ENCODE measurements at regions not wholly inside any gene's neighbourhood (a gene's known extent, or its start where the extent isn't known, plus 50 kb on each side); places are given as distances from the start of the nearest gene placed in this dataset.

GRCh38 chr15:29355477-29355876, 85.9 kb upstream of the NSMCE3 start:
- no peak for DNase-seq

DNA sequence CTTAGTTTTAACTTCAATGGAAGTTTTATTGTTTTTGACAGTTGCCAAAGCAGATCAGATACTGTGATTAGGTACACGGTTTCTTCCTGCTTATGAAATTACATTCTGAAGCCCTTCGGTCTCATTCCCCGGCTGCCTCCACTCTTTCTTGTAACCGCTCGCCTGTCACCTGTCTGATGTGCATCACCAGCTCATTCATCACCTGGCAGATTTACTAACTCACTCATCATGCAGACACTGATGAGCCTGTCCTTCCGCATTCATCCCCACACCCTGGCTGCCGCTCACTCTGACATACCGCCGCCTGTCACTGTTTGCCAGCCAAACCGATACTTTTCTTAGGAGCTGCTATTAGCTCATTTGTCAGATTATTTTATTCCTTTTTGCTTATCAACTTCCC, 82.8 kb upstream of the NSMCE3 start:
- DNase-seq: no peak

DNA sequence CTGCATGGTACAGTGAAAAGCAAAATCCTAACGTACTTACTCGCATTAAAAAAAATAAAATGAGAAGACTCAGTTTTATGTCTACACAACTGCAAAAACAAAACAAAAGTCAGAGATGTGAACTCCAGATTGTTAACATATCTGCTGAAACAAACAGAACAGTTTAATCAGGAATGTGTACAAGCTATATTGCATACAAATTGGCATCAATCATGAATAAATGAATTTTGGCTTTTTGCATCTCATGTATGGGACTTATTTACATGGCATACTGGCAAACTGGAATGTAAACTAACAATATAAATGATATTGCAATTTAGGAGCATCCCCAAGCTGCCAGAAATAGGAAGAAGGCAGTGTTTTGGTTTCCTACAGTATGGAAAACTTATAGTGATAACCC, 79.6 kb upstream of the NSMCE3 start:
- no peak for DNase-seq

- DNase-seq: no peak
Observed at GRCh38 chr15:29348336-29348914, 78.8 kb upstream of the NSMCE3 start.

DNA sequence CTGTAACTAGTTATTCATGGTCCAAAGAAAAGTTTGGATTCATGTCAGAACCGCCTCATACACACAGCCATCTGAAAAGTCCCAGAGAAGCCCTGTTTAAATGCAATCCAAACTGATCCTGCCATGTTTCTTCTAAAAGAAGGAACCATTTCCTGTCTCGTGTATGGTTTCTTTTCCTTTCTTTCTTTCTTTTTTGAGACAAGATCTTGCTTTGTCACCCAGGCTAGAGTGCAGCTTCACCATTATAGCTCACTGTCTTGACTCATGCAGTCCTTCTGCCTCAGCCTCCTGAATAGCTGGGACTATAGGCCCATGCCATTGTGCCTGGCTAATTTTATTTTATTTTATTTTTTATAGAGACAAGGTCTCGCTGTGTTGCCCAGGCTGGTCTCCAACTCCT, 77.4 kb upstream of the NSMCE3 start:
- no peak for DNase-seq

DNA sequence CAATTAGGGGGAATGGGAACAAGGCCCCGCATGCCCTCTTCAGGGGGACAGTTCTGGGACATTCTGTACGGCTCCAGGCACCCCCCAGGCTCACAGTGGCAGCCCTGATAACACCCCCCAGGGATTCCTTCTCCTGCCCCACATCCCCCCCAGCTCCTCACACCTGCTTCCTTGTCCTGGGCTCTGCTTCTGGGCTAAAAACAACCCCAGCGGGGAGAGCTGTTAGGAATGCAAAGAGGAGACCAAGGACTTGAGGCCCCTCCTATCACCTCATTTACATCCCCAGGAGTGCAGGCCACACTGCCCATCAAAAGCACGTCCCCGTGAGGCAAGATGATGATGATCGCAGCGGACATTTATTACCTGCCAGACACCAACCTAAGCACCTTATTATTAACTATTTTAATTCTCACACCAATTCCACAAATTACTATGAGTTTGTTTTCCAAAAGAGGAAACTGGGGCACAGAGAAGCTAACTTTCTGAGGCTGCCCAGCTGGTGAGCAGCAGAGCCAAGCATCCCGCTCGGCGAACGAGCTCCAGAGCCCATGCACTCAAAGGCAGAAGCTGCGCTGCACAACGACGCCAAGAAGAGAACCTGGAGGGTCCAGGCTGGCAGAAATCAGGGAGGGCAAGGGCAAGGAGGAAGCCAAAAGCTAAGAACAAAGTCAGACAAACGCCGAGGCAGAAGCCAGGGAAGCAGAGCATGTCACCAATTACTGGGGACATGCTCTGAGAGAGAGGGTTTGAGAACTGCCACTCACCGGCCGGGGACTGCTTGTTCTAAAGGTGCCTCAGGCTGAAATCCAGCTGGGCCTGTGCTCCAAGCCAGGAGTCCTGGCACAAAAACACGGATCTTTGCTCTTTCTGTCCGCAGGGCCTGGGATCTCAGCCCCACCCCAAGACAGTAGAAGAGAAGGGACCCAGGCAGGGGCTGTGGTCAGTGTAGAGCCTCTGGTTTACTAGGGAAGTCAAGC, 76.2 kb upstream of the NSMCE3 start:
- DNase-seq: no peak

DNA sequence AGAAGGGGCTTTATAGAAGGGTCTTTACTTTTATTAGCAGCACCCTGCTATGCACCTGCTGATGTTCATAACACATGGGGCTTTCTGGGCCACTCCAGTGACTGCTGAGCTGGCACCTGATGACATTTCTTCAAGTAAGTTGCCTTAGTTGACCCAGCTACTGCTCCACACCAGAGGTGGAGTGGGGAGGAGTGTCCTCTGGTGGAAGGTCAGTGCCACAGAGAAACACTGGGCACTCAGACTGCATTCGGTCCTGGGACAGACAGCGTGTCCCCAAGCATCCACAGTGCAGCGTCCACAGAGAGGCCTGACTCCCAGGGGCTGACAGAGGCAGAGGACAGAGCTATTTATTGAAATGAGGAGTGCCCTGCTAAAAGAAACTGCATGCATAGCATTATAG, 74.9 kb upstream of the NSMCE3 start:
- DNase-seq: no peak

- no peak for DNase-seq
Observed at GRCh38 chr15:29343229-29343628, 73.6 kb upstream of the NSMCE3 start.

DNA sequence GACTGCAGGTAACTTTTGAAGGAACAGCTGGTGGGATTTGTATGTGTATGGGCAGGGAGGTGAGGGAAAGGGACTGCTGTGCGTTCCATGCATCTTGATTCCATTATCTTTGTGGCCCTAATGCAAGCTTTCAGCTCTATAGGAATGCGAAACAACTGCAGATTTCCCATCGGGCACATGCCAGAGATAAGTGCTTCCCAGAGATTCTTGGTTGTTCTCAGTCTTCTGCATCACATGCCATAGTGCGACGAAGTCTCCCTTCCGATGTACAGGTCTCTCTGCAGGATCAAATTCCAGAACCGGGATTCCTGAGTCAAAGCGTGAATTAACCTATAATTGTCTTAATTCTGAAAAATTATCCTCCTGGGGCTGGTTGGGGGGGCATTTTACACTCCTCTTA, 72.6 kb upstream of the NSMCE3 start:
- no peak for DNase-seq

GRCh38 chr15:29337156-29337959, 67.7 kb upstream of the NSMCE3 start:
- DNase-seq: no peak

DNA sequence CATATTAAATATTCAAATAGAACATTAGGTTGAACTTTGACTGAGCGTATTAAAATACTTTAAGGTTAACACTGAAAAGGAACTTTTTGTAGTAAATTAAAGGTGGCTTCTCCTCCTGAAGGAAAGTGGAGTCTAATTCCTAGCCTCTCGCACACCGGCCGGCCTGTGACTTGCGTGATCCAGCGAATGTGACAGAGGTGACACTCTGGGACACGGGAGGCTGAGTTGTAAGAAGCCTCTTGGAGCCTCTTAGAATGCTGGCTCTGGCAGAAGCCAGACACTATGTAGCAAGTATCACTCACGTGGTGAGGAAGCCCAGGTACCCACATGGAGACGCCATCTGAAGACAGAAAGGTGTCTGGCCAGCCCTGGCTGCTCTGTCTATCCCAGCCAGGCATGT, 64.9 kb upstream of the NSMCE3 start:
- no peak for DNase-seq

DNA sequence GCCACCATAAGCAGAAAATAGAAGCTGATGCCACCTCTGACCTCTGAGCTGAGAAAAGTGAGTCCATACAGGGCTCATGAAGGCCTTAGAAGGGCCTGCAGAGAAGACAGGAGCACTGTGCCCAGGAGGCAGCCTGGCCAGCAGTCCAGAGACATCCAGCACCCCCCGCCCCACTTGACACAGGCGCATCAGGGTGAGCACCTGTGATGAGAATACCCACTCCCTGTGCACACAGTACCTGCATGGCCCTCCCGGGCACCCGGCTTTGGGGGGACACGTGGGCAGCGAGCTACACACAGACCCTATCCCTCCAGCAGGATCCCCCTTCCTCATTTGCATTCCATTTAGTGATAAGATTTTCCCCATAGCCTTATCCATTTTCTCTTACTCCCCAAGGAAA, 63.6 kb upstream of the NSMCE3 start:
- DNase-seq: no peak

- DNase-seq: no peak
Observed at GRCh38 chr15:29331669-29332068, 62.0 kb upstream of the NSMCE3 start.

GRCh38 chr15:29331071-29331470, 61.4 kb upstream of the NSMCE3 start:
- DNase-seq: no peak

GRCh38 chr15:29324746-29325145, 55.1 kb upstream of the NSMCE3 start:
- DNase-seq: no peak

GRCh38 chr15:29323557-29323956, 53.9 kb upstream of the NSMCE3 start:
- no peak for DNase-seq

- no peak for DNase-seq
Observed at GRCh38 chr15:29322415-29322814, 52.8 kb upstream of the NSMCE3 start.

DNA sequence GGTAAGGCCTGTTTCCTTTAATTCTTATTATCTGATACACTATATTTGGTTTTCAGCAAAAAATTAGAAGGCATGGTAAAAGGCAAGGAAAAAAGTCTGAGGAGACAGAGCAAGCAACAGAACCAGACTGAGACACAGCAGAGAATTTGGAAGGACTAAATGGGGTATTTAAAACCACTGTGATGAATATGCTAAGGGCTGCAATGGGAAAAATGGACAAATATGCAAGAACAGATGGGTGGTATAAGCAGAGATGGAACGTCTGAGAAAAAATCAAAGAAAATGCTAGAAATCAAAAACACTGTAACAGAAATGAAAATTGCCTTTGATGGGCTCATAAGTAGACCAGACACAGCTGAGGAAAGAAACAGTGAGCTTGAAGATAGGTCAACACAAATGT, 50.8 kb upstream of the NSMCE3 start:
- no peak for DNase-seq

- no peak for DNase-seq
Observed at GRCh38 chr15:29319823-29320222, 50.2 kb upstream of the NSMCE3 start.
